Keratinocyte (primary cell): ENCODE measurements at regions not wholly inside any gene's neighbourhood (a gene's known extent, or its start where the extent isn't known, plus 50 kb on each side); places are given as distances from the start of the nearest gene placed in this dataset.

Source experiments
- DNase-seq: peaks from one replicate; pipeline ENCODE4 v3.0.0-alpha.2; 2011; ENCODE audit warnings: low read depth, missing footprints, low spot score
- FAIRE-seq: peaks from 2 replicates; lab custom pipeline; 2011; peaks lifted over from hg19 to GRCh38; lab: Jason Lieb, UNC
- H2AFZ ChIP-seq: 2 replicates; pipeline ENCODE4 v1.6.0; 2012; ENCODE audit warnings: low read length, control low read depth, inconsistent platforms; ENCODE audit not compliant: control insufficient read depth
- H3K27ac ChIP-seq: 2 replicates; pipeline ENCODE4 v1.5.1; 2011; ENCODE audit warnings: low read length; ENCODE audit not compliant: control insufficient read depth, insufficient read depth
- H3K27me3 ChIP-seq: 3 replicates; pipeline ENCODE4 v1.6.0; 2011; ENCODE audit warnings: low read length; ENCODE audit not compliant: control insufficient read depth, insufficient read depth; ENCODE audit errors: extremely low read depth
- H3K36me3 ChIP-seq, 2 experiments: 2 replicates in 1 of 2; 3 replicates in 1 of 2; pipeline ENCODE4 v1.5.1; 2011; ENCODE audit warnings: low read length in 2 of 2, mild to moderate bottlenecking in 1 of 2; ENCODE audit not compliant: control insufficient read depth in 2 of 2, insufficient read depth in 2 of 2; ENCODE audit errors: extremely low read depth in 1 of 2
- H3K4me1 ChIP-seq: 3 replicates; pipeline ENCODE4 v1.5.1; 2011; ENCODE audit warnings: low read length; ENCODE audit not compliant: control insufficient read depth, insufficient read depth; ENCODE audit errors: extremely low read depth
- H3K4me2 ChIP-seq: 3 replicates; pipeline ENCODE4 v1.6.0; 2011; ENCODE audit warnings: low read depth, low read length; ENCODE audit not compliant: control insufficient read depth, insufficient read depth; ENCODE audit errors: extremely low read depth
- H3K4me3 ChIP-seq, 3 experiments: fragments of 200-600 bp in 1 of 3; sonication (generic) in 1 of 3; 2 replicates in 2 of 3; 3 replicates in 1 of 3; pipeline ENCODE4 v1.5.1; 2011 to 2016; ENCODE audit warnings: low read length in 3 of 3, mild to moderate bottlenecking in 3 of 3, control low read depth in 2 of 3, inconsistent platforms in 1 of 3, low read depth in 1 of 3, mixed read lengths in 1 of 3, mixed run types in 1 of 3, moderate library complexity in 1 of 3; ENCODE audit not compliant: control insufficient read depth in 2 of 3, insufficient read depth in 2 of 3; ENCODE audit errors: extremely low read depth in 1 of 3
- H3K79me2 ChIP-seq: 2 replicates; pipeline ENCODE4 v1.6.0; 2012; ENCODE audit warnings: low read length; ENCODE audit not compliant: control insufficient read depth, insufficient read depth
- H3K9ac ChIP-seq: 3 replicates; pipeline ENCODE4 v1.6.0; 2011; ENCODE audit warnings: low read length; ENCODE audit not compliant: control insufficient read depth, insufficient read depth; ENCODE audit errors: extremely low read depth
- H3K9me1 ChIP-seq: 3 replicates; pipeline ENCODE4 v1.6.0; 2011; ENCODE audit warnings: low read length; ENCODE audit not compliant: control insufficient read depth, insufficient read depth; ENCODE audit errors: extremely low read depth
- H3K9me3 ChIP-seq: 2 replicates; pipeline ENCODE4 v1.5.1; 2012; ENCODE audit warnings: low read depth, low read length; ENCODE audit not compliant: control insufficient read depth
- H4K20me1 ChIP-seq: 3 replicates; pipeline ENCODE4 v1.6.0; 2011; ENCODE audit warnings: low read length; ENCODE audit not compliant: control insufficient read depth, insufficient read depth; ENCODE audit errors: extremely low read depth
- EZH2 ChIP-seq: IDR thresholded peaks from one replicate; pipeline ENCODE4 v1.6.1; 2012; ENCODE audit warnings: inconsistent platforms, mild to moderate bottlenecking, low read length, moderate library complexity
- dilution Hi-C: fragments of 300-500 bp; cut with MboI; formaldehyde crosslinking; loops from one replicate; pipeline ENCODE4 v1.7.0; 2020; ENCODE audit warnings: low sequenced_read_pairs; ENCODE audit not compliant: extremely low pct_ligation_motif_present
- TF ChIP-seq, protein P1 (sequence below), 3 experiments: IDR thresholded peaks in 1 of 3; conservative IDR thresholded peaks in 1 of 3; optimal IDR thresholded peaks in 1 of 3; 2 replicates in 2 of 3; 3 replicates in 1 of 3; pipeline versions ENCODE3 to v1.5.1; 2011; ENCODE audit warnings: low read length in 3 of 3, mild to moderate bottlenecking in 3 of 3, moderate library complexity in 2 of 3, control low read depth in 1 of 3, inconsistent platforms in 1 of 3; ENCODE audit not compliant: insufficient read depth in 2 of 3; ENCODE audit errors: extremely low read depth in 1 of 3

DNA sequence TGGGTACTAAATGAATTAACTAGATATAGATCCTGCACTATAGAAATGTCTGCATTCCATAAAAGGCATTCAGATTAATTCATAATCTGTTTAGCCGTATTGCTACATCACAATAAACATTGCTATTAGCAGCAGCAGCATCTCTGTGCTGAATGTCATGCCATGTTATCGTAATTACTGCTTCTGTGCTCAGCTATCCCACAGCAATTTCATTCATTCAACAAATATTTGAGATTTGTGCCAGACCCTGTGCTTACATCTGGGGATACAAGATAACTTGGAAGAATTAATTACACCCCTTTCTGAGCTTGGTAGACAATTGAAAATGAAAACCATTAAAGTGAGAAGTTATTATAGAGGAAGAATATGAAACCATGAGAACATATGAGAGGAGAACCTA is 185.8 kb upstream of the C11orf87 start:
- dilution Hi-C loops: no loop called here
- no peak for TF ChIP-seq EZH2
- TF ChIP-seq, protein P1, sequence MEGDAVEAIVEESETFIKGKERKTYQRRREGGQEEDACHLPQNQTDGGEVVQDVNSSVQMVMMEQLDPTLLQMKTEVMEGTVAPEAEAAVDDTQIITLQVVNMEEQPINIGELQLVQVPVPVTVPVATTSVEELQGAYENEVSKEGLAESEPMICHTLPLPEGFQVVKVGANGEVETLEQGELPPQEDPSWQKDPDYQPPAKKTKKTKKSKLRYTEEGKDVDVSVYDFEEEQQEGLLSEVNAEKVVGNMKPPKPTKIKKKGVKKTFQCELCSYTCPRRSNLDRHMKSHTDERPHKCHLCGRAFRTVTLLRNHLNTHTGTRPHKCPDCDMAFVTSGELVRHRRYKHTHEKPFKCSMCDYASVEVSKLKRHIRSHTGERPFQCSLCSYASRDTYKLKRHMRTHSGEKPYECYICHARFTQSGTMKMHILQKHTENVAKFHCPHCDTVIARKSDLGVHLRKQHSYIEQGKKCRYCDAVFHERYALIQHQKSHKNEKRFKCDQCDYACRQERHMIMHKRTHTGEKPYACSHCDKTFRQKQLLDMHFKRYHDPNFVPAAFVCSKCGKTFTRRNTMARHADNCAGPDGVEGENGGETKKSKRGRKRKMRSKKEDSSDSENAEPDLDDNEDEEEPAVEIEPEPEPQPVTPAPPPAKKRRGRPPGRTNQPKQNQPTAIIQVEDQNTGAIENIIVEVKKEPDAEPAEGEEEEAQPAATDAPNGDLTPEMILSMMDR (optimal IDR thresholded peaks at IDR 0.05 in 1 of 3, IDR thresholded peaks at IDR 0.05 in 1 of 3, conservative IDR thresholded peaks at IDR 0.05 in 1 of 3; ENCODE audit: extremely low read depth in 1 of 3, insufficient read depth in 2 of 3, low read length in 3 of 3): no peak

DNA sequence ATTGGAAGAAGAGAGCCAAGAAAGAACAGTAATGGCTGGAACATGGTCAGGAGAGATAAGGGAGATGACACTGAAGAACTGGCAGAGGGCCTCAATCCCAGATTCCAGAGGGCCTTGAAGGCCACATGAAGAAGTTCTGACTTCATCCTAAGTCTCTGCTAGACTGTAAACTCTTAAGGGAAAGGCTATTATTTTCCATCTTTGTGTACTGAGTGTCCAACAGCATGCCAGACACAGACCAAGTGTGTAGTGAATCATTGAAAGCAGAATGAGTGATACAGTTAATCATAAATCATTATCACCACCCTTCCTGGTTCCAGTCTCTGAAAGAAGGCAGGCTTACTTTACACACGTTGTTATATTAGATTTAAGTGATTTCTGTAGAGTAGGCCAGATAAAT is 185.3 kb upstream of the C11orf87 start:
- H3K9me1 ChIP-seq: no peaks in the 10 kb centered on the region
- DNase-seq (no peak), FAIRE-seq (peak; percentile 17)
- no peak for TF ChIP-seq EZH2
- TF ChIP-seq, protein P1 (optimal IDR thresholded peaks at IDR 0.05 in 1 of 3, IDR thresholded peaks at IDR 0.05 in 1 of 3, conservative IDR thresholded peaks at IDR 0.05 in 1 of 3; ENCODE audit: extremely low read depth in 1 of 3, insufficient read depth in 2 of 3, low read length in 3 of 3): no peak
- H3K27me3 ChIP-seq: no peaks in the 10 kb centered on the region
- H3K36me3 ChIP-seq: no peaks in the 10 kb centered on the region
- H3K27ac ChIP-seq: no peak overlapping the region
- dilution Hi-C loops: no loop called here
- no peaks in the 10 kb centered on the region for H4K20me1 ChIP-seq
- H3K4me3 ChIP-seq: no peak overlapping the region
- no peak overlapping the region for H3K4me2 ChIP-seq
- H3K79me2 ChIP-seq: no peaks in the 10 kb centered on the region
- no peak overlapping the region for H2AFZ ChIP-seq
- H3K4me1 ChIP-seq: peaks cover under 1% of the 10 kb centered on the region
- H3K9ac ChIP-seq: no peak overlapping the region
- H3K9me3 ChIP-seq: no peaks in the 10 kb centered on the region

More for the DNA sequence above, 185.8 kb upstream of the C11orf87 start:
- Histone ChIP-seq H3K36me3 (no peaks in the 10 kb centered on the region), H3K9me1 (no peaks in the 10 kb centered on the region), H3K27me3 (no peaks in the 10 kb centered on the region), H3K4me1 (no peaks in the 10 kb centered on the region), H3K79me2 (no peaks in the 10 kb centered on the region), H3K9me3 (no peaks in the 10 kb centered on the region), H2AFZ (no peak overlapping the region), H4K20me1 (no peaks in the 10 kb centered on the region), H3K9ac (no peak overlapping the region), H3K4me3 (no peak overlapping the region), H3K27ac (no peak overlapping the region), H3K4me2 (no peak overlapping the region)
- DNase-seq (no peak), FAIRE-seq (no peak)
